ENCODE measurements at regions not wholly inside any gene's neighbourhood (a gene's known extent, or its start where the extent isn't known, plus 50 kb on each side); places are given as distances from the start of the nearest gene placed in this dataset.

- H3K27me3 ChIP-seq (replicated peaks; ENCODE audit: control insufficient read depth, insufficient read depth, low read length): no peaks in the 10 kb centered on the region; the same call in none of the 2 replicates
- no peak for TF ChIP-seq CTCF (IDR thresholded peaks at IDR 0.05; ENCODE audit: insufficient read depth, low read length, poor library complexity, severe bottlenecking)
Observed at GRCh38 chr17:72301887-72302286, 181.1 kb downstream of the SOX9 start.

GRCh38 chr17:72302735-72303134 lies 181.9 kb downstream of the SOX9 start:
- no peaks in the 10 kb centered on the region; the same call in none of the 2 replicates for H3K27me3 ChIP-seq (replicated peaks; ENCODE audit: control insufficient read depth, insufficient read depth, low read length)
- no peak for DNase-seq (ENCODE audit: extremely low read depth, insufficient read length)
- no peaks in the 10 kb centered on the region for H3K36me3 ChIP-seq (ENCODE audit: control insufficient read depth, insufficient read depth, low read length)
- H3K4me3 ChIP-seq (replicated peaks; ENCODE audit: low read depth, low read length): no peak overlapping the region
- no peak for TF ChIP-seq CTCF (IDR thresholded peaks at IDR 0.05; ENCODE audit: insufficient read depth, low read length, poor library complexity, severe bottlenecking)

More at GRCh38 chr17:72301887-72302286, 181.1 kb downstream of the SOX9 start:
- no peaks in the 10 kb centered on the region for H3K36me3 ChIP-seq (ENCODE audit: control insufficient read depth, insufficient read depth, low read length)
- H3K4me3 ChIP-seq (replicated peaks; ENCODE audit: low read depth, low read length): no peak overlapping the region
- no peak for DNase-seq (ENCODE audit: extremely low read depth, insufficient read length)

GRCh38 chr17:72303787-72304733 lies 183.2 kb downstream of the SOX9 start:
- DNase-seq (ENCODE audit: extremely low read depth, insufficient read length): no peak
- Histone ChIP-seq H3K4me3 (replicated peaks; ENCODE audit: low read depth, low read length) (no peak overlapping the region), H3K36me3 (ENCODE audit: control insufficient read depth, insufficient read depth, low read length) (no peaks in the 10 kb centered on the region), H3K27me3 (replicated peaks; ENCODE audit: control insufficient read depth, insufficient read depth, low read length) (no peaks in the 10 kb centered on the region)
- TF ChIP-seq CTCF (IDR thresholded peaks at IDR 0.05; ENCODE audit: insufficient read depth, low read length, poor library complexity, severe bottlenecking): no peak

- Histone ChIP-seq H3K4me3 (replicated peaks; ENCODE audit: low read depth, low read length) (no peak overlapping the region), H3K27me3 (replicated peaks; ENCODE audit: control insufficient read depth, insufficient read depth, low read length) (no peaks in the 10 kb centered on the region), H3K36me3 (ENCODE audit: control insufficient read depth, insufficient read depth, low read length) (no peaks in the 10 kb centered on the region)
- no peak for TF ChIP-seq CTCF (IDR thresholded peaks at IDR 0.05; ENCODE audit: insufficient read depth, low read length, poor library complexity, severe bottlenecking)
- no peak for DNase-seq (ENCODE audit: extremely low read depth, insufficient read length)
Observed at GRCh38 chr17:72304859-72305258, 184.0 kb downstream of the SOX9 start.

GRCh38 chr17:72305472-72305871 lies 184.7 kb downstream of the SOX9 start:
- H3K27me3 ChIP-seq (replicated peaks; ENCODE audit: control insufficient read depth, insufficient read depth, low read length): no peaks in the 10 kb centered on the region
- TF ChIP-seq CTCF (IDR thresholded peaks at IDR 0.05; ENCODE audit: insufficient read depth, low read length, poor library complexity, severe bottlenecking): no peak

More at GRCh38 chr17:72305472-72305871, 184.7 kb downstream of the SOX9 start:
- no peak overlapping the region for H3K4me3 ChIP-seq (replicated peaks; ENCODE audit: low read depth, low read length)
- DNase-seq (ENCODE audit: extremely low read depth, insufficient read length): no peak
- no peaks in the 10 kb centered on the region for H3K36me3 ChIP-seq (ENCODE audit: control insufficient read depth, insufficient read depth, low read length)

Data from GM06990 (cell line).